DOHH2 (cell line): ENCODE measurements at regions not wholly inside any gene's neighbourhood (a gene's known extent, or its start where the extent isn't known, plus 50 kb on each side); places are given as distances from the start of the nearest gene placed in this dataset.

Experiments
- CTCF ChIP-seq: fragments of 200-600 bp; sonication (generic); IDR thresholded peaks from one replicate; pipeline ENCODE4 v1.5.1; 2014; ENCODE audit warnings: antibody characterized with exemption, mild to moderate bottlenecking, low read depth, low read length; ENCODE audit not compliant: poor library complexity, severe bottlenecking
- EZH2phosphoT487 ChIP-seq: fragments of 200-600 bp; sonication (generic); IDR thresholded peaks from 2 replicates; pipeline ENCODE4 v1.6.1; 2017; ENCODE audit warnings: borderline replicate concordance, mild to moderate bottlenecking, antibody characterized with exemption, low read length, moderate library complexity, mixed read lengths

- peak; percentile 49 for TF ChIP-seq CTCF
- peak; percentile 60; the same call in 1 of the 2 replicates for TF ChIP-seq EZH2phosphoT487
Measured at GRCh38 chr17:21511363-21512195, 135.4 kb downstream of the KCNJ12 start.
